IPS DF 19.7 (cell line): ENCODE measurements at regions not wholly inside any gene's neighbourhood (a gene's known extent, or its start where the extent isn't known, plus 50 kb on each side); places are given as distances from the start of the nearest gene placed in this dataset.
"Not testable (repeated sequence)": the region's sequence is repeated elsewhere in the genome, so short reads cannot be mapped to it uniquely, and the experiment has no call there.

Experiments
- DNase-seq: peaks from one replicate; pipeline ENCODE4 v3.0.0-alpha.2; 2013; ENCODE audit warnings: low read depth, low spot score

DNA sequence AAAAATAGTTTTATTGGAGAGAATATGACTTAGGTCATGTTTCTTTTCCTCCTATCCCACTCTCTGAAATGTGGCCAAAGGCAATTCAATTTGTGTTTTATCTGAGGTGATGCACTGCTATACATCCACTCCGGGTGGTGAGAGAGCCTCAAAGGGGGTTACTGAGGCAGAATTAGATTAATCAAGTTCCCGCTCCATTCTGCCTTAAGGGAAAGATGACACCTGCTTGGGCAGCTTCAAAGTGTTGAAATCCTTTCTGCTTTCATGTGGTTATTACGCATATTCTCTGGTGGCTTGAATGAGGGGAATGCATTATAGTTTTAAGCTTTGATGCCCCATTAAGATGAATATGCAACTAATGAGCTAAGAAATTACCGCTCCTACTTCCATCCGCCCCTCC, 213.0 kb upstream of the TMEFF2 start:
- no peak for DNase-seq

DNA sequence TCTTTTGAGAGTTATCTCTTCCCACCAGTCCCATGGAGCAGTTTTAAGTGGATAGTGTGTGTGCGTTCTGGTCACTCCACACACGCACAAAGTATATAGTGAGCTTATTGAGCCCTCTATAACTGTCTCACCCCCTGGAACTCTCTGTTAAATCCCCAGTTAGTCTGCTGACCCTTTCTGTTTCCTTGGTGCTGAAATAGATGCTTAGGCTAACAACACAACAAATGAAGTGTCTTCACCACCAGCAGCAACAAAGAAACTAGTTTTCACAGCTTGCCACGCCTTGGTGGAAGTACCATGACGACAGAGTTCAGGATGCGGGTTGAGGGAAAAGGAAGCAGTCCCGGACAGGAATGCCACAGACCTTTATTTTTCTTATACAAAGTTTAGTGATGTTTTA, 203.5 kb upstream of the TMEFF2 start:
- DNase-seq = no peak

DNA sequence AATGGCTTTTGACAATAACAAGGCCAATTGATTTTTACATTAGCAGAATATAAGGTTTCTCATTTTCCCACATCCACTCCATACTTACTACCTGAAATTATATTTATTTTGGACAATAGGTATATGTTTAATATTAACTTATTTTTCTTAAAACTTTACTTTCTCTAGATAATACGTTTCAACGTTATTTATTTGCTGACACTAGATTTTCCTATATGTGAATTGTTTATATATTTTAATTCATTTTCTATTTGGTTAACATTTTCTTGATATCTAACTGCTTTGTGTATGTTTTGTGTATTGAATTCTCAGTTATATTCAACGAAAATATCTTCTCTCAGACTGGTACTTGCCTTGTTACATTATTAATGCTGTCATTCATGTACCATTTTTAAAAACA, 199.9 kb upstream of the TMEFF2 start:
- no peak for DNase-seq

DNA sequence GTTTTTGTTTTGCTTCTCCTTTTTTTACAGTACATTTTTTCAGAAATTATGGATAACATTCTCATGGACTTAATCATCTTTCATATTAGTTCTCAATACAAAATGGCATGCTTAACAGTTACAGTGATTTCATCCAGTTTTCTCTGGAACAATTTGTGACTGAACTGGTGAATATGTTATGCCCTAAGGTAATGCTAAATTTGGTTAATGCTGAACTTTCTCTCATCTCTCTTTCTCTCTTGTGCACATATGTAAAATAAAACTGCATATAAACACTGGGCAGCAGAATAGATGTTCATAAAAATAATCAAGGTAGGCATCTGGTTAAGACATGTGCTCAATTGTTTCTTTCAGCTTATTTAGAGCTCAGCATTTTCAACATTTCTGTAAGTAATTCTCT, 196.3 kb upstream of the TMEFF2 start:
- DNase-seq = no peak

DNA sequence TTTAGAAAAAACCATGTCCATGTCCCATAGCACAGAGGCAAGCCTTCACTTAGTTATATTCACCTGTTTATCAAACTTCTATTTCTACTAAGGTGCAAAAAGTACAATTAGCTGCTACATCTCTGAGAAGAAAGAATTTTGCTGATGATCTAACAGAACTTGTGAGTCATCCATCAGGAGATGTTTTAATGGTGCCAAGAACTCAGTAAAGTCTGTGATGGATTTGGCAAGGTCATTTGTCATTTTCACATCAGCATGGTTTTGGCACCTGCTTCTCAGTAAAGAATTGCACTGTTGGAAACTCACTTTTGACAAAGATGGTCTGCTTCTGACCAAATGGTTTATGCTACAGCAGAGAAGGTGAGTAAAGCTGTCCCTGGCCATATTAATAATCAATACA, 195.7 kb upstream of the TMEFF2 start:
- no peak for DNase-seq

DNA sequence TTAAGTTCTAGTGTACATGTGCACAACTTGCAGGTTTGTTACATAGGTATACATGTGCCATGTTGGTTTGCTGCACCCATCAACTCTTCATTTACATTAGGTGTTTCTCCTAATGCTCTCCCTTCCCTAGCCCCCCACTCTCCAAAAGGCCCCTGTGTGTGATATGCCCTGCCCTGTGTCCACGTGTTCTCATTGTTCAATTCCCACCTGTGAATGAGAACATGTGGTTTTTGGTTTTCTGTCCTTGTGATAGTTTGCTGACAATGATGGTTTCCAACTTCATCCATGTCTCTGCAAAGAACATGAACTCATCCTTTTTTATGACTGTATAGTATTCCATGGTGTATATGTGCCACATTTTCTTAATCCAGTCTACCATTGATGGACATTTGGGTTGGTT, 189.5 kb upstream of the TMEFF2 start:
- not testable (repeated sequence) for DNase-seq

DNA sequence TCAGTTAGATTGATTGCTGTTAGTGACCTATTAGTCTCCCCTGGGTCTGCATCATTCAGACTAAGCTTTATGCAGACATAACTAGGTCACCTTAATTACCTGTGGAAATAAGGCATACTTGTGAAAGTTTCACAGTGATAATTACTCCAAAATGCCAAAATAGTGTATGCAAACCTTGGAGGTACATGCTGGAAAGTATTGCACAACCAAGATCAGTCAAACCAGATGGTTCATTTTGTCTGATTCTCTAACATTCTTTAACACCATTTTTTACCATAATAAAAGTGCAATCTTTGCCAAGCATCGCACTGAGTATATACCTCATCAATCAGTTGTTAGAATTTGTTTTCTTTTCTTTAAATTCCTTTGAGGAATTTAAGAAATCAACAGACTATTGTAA, 186.3 kb upstream of the TMEFF2 start:
- DNase-seq = no peak

DNA sequence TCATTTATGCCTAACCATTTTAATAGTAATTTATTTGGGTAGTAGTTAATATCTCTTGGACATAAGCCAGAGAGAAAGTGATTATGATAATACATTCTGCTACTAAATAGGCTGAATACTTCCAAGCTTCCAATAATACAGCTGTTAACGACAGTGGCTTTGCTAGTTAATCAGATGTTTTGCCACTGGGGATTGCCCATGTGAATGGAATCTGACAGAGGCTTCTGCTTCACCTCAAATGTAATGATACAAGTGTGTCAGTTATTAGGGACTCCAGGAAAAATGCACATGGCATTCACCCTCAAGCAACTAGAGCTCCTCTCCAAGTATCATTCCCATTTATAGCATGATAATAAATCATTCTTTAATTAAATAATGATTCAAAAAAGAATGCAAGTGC, 185.0 kb upstream of the TMEFF2 start:
- no peak for DNase-seq

DNA sequence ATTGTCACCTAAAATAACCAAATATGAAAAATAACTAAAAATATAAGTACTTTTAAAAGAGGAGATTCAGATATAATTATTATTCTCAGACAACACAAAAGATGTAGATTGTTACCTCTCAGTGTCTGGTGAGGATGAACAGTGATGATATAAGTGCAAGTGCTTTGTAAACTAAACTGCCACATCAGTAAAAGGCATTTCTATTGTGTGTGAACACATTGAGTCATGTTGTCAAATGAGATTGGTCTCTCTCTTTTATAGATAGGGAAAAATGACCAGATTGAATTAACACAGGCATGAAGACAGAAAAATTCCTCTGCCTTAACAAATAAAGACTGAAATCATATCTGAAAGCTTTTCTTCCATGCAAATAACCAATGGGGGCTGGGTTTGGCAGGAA, 182.4 kb upstream of the TMEFF2 start:
- no peak for DNase-seq

DNA sequence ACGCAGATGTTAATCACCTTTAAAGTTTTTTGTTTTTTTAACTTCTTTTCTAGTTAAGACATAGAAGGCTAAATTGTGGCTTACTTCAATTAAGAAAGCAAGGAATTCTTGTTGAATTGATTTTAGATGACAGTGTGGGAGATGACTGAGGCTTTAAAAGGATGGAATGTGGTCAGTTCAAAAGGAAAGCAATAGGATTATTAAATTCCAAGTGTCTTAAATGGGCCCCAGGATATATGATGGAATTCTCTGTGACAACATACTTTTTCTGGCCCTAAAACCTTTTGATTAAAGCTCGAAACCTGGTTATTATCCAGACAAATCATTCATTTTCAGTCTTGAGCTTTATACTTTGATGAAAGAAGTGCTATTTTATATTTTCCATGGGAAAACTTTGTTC, 179.0 kb upstream of the TMEFF2 start:
- no peak for DNase-seq

DNA sequence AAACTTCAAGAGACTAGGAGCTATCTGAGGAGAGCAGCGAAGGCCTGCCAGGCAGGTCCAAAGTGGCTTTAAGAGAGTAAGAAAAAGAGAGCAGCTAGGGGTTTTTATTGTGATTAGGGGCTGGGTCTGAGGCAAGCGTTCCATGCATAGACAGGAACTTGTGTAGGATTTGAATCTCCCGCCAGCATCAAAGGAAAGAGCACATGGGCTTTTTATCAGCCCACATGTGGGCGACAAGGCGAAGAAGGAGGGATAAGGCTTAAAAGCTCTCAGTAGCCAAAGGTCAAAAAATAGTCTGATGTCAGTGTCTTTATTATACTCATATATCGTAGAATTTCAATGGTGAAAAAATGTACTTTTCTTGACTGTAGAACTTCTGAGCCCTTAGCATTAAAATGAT, 178.5 kb upstream of the TMEFF2 start:
- DNase-seq = no peak

DNA sequence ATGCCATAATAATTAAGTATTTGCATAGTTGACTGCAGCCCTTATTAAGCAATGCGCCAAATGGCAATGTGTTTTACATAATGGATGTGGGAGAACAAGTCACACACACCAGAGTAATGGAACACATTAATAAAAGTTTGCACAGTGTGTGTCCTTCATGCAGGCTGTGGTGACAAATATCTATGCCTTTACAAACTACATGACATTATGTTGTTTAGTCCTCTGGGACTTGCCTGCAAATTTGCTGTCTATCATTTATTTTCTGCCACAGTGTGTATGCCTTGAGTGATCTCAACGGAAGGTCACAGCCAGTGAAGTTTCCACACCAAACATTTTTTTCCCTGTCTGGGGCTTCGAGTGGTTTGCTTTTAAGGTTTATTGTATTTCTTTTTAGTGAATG, 175.2 kb upstream of the TMEFF2 start:
- DNase-seq = no peak

DNA sequence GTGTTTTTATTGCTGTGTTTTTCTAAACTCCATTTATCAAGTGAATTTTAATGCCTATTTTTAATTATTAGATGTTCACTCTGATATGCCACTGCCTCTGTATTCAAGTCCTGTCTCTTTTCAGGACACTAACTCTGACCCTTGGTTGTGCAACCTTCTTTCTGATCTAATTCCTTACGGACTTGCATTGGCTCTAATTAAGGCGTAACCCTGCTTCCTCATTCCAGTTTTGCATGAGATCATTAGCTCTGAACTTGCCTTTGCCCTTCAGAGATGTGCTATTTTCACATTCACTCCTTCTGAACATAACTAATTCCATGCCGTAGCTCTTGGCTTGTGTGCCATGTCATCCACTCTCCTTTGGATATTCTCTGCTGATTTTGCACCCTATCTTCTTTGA, 162.5 kb upstream of the TMEFF2 start:
- DNase-seq = no peak

DNA sequence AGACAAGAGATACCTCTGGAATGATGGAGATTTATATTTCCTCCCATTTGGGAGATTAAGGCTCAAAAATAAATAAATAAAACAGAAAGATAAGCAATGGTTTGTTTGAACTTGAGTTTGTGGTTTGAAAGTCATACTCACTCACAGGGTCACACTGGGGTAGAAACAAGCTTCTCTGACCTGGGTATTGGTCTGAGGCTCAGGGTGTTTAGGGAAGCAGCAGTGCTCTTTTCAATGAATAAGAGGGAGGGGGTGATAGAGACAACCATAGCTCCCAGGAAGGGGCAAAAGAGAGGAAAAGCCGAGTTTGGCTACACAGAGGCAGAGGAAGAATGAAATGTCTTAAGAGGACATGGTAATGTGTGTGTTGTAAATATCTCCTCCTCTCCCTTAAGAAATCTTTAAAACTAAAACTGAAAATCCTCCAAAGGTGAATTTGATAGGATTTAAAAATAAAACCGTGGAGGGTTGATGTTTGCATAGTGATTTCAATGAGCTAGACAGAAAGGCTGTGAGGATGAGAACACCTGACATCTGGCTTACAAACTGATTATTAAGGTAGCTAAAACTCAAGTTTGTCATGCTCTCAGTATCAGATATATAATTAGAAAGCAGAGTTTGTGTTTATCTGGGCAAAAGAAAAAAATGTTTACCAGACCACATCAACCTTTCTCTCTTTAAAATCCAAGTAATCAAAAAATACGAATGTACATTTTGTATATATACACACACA, 159.9 kb upstream of the TMEFF2 start:
- no peak for DNase-seq

DNA sequence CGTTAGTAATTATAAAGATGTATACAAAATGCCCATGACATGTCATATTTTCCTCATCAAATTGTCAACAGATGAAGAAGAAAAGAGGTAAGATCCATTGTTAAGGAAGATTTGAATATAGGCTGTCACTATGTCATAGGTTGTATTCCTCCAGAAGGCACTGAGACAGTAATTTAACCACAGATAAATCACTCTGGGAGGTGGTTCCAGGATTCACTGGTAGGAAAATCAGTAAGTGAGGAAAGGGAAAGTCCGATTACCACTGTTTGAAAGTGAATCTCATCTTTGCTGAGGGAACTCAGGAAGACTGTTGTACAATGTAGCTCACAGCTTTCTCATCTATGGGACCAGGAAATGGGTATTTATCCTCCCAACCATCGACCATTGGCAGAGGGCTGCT, 152.8 kb upstream of the TMEFF2 start:
- no peak for DNase-seq

DNA sequence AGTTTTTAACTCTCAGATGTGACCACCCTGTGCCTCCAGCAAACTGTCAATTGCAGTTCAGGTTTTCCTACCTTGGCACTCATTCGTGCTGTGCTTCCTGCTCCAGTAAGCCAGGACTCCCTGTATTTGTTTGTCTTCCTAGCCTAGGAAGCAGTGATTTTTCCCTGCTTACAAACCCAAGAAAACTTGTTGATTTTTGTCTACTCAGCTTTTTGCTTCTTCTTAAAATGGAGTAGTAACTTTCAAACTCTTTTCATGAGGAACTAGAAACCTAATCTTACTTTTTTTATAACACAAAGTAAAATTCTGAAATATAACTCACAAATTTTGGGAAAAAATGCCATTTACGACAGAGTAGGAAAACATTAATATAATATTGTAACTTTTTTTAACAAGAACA, 150.6 kb upstream of the TMEFF2 start:
- no peak for DNase-seq

DNA sequence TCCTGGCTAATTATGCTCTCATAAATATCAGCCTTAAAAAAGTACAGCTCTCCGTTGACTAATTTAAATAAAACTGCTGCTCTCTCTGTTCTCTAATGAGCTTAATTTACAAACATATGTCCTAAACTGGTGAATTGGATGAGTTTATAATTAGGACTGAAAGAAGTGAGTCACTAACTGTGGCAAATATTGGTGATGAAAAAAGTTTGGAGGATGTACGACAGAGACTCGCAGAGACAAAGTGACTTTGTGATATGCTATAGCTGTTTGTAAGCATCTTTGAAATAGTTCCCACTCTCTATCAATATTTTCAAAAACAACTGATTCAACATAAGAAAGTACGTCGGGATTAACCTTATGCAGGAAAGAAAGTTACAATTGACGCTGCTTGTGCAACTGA, 138.9 kb upstream of the TMEFF2 start:
- no peak for DNase-seq

DNA sequence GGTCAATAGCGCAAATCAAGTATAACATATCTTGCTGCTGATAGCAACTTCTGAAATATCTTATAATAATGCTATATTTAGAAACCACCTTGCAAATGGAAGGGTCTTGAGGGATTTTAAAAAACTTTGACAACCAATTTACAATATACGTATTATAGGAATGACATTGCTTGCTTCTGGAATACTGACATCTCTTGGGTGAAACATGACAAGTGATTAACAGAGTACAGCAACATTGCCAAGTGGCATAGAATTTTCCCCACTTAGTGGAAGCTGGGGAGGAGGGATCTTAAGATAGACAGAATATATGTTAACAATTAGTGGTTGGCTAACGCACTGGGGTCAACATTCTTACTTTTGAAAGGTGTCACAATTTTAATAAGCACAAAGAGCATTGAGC, 133.6 kb upstream of the TMEFF2 start:
- DNase-seq = no peak

DNA sequence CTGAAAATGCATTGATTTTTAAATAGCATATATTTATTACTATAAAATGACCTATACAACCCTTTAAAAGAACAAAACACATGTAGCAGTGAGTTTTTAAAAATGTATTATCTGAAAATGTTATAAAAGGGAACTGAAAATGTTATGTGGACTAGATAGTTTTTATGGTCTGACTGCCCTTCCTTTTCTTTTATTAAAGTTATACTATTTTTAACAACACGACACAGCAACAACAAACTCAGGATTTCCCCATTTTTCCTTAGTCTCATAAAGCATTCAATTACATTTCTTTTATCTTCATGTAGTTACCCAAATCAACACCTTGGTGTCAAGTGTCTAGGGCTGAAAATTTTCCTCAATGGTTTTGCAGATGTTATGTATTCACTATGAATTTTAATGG, 132.8 kb upstream of the TMEFF2 start:
- DNase-seq = no peak

DNA sequence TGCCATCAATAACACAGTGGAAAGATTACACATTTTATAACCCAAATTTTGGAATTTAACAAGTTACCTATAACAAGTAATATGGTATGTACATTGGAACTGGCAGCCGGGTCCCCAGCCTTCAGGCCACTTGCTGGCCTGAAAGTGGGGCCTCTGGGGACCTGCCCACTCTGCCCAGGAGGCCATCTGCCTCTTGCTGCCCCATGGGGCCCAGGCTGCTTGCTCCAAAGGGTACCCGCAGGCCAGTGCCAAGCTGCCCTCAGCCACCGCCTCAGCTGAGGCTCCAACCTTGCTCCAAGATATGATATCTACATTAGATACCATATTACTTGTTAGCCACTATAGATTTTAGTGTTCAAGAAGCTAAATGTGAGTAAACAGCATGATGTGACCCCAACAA, 120.8 kb upstream of the TMEFF2 start:
- no peak for DNase-seq

DNA sequence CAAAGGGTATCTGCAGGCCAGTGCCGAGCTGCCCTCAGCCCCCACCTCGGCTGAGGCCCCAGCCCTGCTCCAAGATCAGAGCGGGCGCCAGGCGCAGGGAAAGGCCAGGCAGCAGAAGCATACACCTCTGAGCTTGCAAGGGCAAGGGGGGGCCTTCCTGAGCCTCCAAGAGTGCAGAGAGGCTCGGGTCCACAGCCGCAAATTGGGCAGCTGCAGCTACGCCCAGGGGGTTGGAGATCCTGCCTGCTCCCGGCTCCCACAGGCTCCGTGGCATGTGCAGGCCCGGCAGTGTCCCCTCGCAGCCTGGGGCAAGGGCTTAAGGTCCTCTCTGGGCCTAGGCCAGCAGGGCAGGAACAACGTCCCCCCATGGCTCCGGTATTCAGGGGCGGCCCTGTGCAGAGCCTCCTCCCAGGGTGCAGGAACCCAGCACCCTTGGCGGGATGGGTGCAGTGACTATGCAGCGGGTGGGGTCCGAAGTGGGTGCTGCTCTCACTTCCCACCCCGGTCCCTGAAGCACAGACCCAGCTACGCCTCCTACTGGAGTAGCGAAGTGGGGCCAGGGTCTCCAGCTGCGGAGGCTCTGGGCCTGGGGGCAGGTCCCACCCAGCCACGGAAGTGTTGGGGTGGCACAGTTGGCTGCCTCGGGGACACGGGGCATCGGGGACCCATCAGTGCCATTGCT, 120.2 kb upstream of the TMEFF2 start:
- no peak for DNase-seq

DNA sequence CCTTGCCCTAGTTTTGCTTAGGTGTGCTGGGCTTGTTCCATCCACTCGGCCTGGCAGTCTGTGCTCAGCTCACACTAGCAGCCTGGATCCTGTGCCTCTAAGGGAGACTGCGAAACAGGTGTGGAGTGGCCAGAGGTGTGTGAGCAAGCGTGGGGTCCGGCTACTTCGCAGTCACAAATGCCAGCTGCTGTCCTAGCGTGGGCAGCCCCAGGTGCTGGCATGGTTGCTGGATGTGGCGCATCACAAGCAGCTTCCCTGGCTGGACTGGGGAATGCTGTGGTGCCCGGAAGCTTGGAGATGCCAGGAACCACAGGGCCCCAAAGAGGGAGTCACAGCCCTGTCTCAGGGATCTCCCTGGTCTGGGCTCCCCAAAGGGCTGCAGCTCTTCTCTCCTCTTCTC, 119.0 kb upstream of the TMEFF2 start:
- no peak for DNase-seq

DNA sequence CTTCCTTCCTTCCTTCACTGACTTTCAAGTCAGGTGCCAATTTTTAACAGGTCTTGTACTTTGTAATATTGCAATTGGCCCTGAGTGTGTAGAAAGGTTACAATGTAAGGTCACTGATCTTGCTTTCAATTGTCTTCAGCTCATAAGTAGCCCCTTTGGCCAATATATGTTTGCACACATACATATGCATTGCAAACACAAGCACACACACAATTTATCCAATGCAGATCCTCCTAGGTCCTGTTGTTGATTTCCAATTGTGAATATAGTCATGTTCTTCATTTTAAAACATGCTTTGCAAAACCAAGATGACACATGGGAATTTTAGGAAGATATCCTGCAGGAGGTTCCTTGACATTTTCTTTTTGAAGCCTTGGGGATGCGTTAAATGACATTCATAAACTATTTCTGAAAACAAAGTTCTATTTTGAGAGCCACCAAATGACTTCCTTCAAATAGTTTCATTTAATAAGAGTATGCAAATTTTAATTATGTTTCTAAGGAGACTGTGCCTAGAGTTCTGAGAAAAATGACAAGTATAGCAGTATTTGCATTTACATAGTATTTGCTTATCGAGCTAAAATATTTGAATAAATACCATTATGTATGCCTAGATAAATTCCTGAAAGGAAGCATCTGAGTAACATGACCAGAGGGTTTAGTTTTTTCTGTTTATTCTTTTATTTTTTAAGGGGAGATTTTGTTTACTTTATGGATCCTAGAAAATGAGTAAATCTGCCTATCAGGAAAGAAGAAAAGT, 117.1 kb upstream of the TMEFF2 start:
- no peak for DNase-seq
